ENCODE measurements at regions not wholly inside any gene's neighbourhood (a gene's known extent, or its start where the extent isn't known, plus 50 kb on each side); places are given as distances from the start of the nearest gene placed in this dataset.

GRCh38 chr1:168811176-168811575, 82.2 kb upstream of the DPT start:
- Histone ChIP-seq H3K9ac (ENCODE audit: low read depth, low read length) (no peak overlapping the region), H3K4me1 (ENCODE audit: insufficient read depth, low read length) (no peaks in the 10 kb centered on the region), H2AFZ (ENCODE audit: low read depth, low read length) (no peak overlapping the region), H3K27ac (ENCODE audit: low read length) (no peak overlapping the region), H3K4me2 (ENCODE audit: insufficient read depth, low read length) (no peak overlapping the region), H3K27me3 (ENCODE audit: insufficient read depth, low read length, poor library complexity) (peaks cover 4% of the 10 kb centered on the region), H4K20me1 (ENCODE audit: insufficient read depth, low read length) (no peaks in the 10 kb centered on the region), H3K36me3 (ENCODE audit: insufficient read depth, low read length) (no peaks in the 10 kb centered on the region), H3K9me3 (ENCODE audit: insufficient read depth, low read length, severe bottlenecking) (no peaks in the 10 kb centered on the region), H3K4me3 (ENCODE audit: low read depth in 1 of 2, low read length in 2 of 2) (no peak overlapping the region), H3K79me2 (ENCODE audit: insufficient read depth, low read length) (no peaks in the 10 kb centered on the region)
- no peak for TF ChIP-seq EZH2 (IDR thresholded peaks at IDR 0.05; ENCODE audit: borderline replicate concordance, low read depth, low read length, severe bottlenecking)
- TF ChIP-seq, protein P1, sequence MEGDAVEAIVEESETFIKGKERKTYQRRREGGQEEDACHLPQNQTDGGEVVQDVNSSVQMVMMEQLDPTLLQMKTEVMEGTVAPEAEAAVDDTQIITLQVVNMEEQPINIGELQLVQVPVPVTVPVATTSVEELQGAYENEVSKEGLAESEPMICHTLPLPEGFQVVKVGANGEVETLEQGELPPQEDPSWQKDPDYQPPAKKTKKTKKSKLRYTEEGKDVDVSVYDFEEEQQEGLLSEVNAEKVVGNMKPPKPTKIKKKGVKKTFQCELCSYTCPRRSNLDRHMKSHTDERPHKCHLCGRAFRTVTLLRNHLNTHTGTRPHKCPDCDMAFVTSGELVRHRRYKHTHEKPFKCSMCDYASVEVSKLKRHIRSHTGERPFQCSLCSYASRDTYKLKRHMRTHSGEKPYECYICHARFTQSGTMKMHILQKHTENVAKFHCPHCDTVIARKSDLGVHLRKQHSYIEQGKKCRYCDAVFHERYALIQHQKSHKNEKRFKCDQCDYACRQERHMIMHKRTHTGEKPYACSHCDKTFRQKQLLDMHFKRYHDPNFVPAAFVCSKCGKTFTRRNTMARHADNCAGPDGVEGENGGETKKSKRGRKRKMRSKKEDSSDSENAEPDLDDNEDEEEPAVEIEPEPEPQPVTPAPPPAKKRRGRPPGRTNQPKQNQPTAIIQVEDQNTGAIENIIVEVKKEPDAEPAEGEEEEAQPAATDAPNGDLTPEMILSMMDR (IDR thresholded peaks at IDR 0.05; ENCODE audit: borderline replicate concordance, extremely low read depth, low read length, poor library complexity, severe bottlenecking): no peak
- DNase-seq: no peak
- ATAC-seq (ENCODE audit: insufficient read depth, low read depth): no peak

DNA sequence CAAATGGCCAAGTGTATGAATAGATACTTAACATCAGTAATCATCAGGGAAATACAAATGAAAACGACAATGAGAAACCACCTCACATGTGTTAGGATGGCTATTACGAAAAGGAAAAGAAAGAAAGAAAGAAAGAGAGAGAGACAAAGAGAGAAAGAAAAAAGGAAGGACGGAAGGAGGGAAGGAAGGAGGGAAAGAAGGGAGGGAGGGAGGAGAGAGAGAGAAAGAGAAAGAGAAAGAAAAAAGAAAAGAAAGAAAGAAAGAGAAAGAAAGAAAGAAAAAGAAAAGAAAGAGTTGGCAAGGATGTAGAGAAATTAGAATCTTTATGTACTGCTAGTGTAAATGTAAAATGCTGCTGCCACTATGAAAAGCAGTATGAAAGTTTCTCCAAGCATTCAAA, 90.7 kb upstream of the DPT start:
- no peaks in the 10 kb centered on the region for H3K36me3 ChIP-seq (ENCODE audit: insufficient read depth, low read length)
- TF ChIP-seq, protein P1 (IDR thresholded peaks at IDR 0.05; ENCODE audit: borderline replicate concordance, extremely low read depth, low read length, poor library complexity, severe bottlenecking): no peak
- TF ChIP-seq EZH2 (IDR thresholded peaks at IDR 0.05; ENCODE audit: borderline replicate concordance, low read depth, low read length, severe bottlenecking): no peak
- H3K4me2 ChIP-seq (ENCODE audit: insufficient read depth, low read length): no peak overlapping the region
- no peak overlapping the region for H3K27ac ChIP-seq (ENCODE audit: low read length)
- H3K4me1 ChIP-seq (ENCODE audit: insufficient read depth, low read length): no peaks in the 10 kb centered on the region
- DNase-seq (no peak), ATAC-seq (ENCODE audit: insufficient read depth, low read depth) (no peak)
- H3K9ac ChIP-seq (ENCODE audit: low read depth, low read length): no peak overlapping the region
- no peaks in the 10 kb centered on the region for H4K20me1 ChIP-seq (ENCODE audit: insufficient read depth, low read length)
- no peaks in the 10 kb centered on the region for H3K9me3 ChIP-seq (ENCODE audit: insufficient read depth, low read length, severe bottlenecking)
- peaks cover 3% of the 10 kb centered on the region for H3K27me3 ChIP-seq (ENCODE audit: insufficient read depth, low read length, poor library complexity)
- H3K79me2 ChIP-seq (ENCODE audit: insufficient read depth, low read length): no peaks in the 10 kb centered on the region
- no peak overlapping the region for H3K4me3 ChIP-seq (ENCODE audit: low read depth in 1 of 2, low read length in 2 of 2)
- H2AFZ ChIP-seq (ENCODE audit: low read depth, low read length): no peak overlapping the region

DNA sequence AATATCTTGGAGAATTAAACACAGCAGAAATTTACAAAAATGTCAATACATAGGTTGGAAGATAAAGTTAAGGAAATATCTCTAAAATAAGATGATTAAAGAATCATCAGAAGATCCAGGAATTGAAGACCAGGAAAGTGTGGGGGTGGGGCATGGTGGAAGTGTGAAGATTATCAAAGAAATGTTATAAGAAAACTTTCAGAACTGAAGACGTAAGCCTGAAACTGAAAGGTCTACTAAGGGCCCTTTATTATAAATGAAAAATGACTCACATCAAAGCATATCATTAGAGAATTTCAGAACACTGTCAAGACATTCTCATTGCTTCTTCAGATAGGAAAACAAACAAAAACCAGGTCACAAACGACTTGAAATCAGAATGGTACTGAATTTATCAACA, 92.4 kb upstream of the DPT start:
- Histone ChIP-seq H3K4me3 (ENCODE audit: low read depth in 1 of 2, low read length in 2 of 2) (no peak overlapping the region), H2AFZ (ENCODE audit: low read depth, low read length) (no peak overlapping the region), H3K9me3 (ENCODE audit: insufficient read depth, low read length, severe bottlenecking) (no peaks in the 10 kb centered on the region), H4K20me1 (ENCODE audit: insufficient read depth, low read length) (no peaks in the 10 kb centered on the region), H3K9ac (ENCODE audit: low read depth, low read length) (no peak overlapping the region), H3K36me3 (ENCODE audit: insufficient read depth, low read length) (no peaks in the 10 kb centered on the region), H3K27me3 (ENCODE audit: insufficient read depth, low read length, poor library complexity) (peaks cover 3% of the 10 kb centered on the region), H3K4me2 (ENCODE audit: insufficient read depth, low read length) (no peak overlapping the region), H3K4me1 (ENCODE audit: insufficient read depth, low read length) (no peaks in the 10 kb centered on the region), H3K27ac (ENCODE audit: low read length) (no peak overlapping the region), H3K79me2 (ENCODE audit: insufficient read depth, low read length) (no peaks in the 10 kb centered on the region)
- TF ChIP-seq, protein P1 (IDR thresholded peaks at IDR 0.05; ENCODE audit: borderline replicate concordance, extremely low read depth, low read length, poor library complexity, severe bottlenecking): no peak
- TF ChIP-seq EZH2 (IDR thresholded peaks at IDR 0.05; ENCODE audit: borderline replicate concordance, low read depth, low read length, severe bottlenecking): no peak
- DNase-seq (no peak), ATAC-seq (ENCODE audit: insufficient read depth, low read depth) (no peak)

- DNase-seq: no peak
- Histone ChIP-seq H2AFZ (ENCODE audit: low read depth, low read length) (no peak overlapping the region), H3K4me1 (ENCODE audit: insufficient read depth, low read length) (no peaks in the 10 kb centered on the region), H3K9me3 (ENCODE audit: insufficient read depth, low read length, severe bottlenecking) (no peaks in the 10 kb centered on the region), H4K20me1 (ENCODE audit: insufficient read depth, low read length) (no peaks in the 10 kb centered on the region), H3K79me2 (ENCODE audit: insufficient read depth, low read length) (no peaks in the 10 kb centered on the region), H3K27me3 (ENCODE audit: insufficient read depth, low read length, poor library complexity) (peaks cover 3% of the 10 kb centered on the region), H3K9ac (ENCODE audit: low read depth, low read length) (no peak overlapping the region), H3K4me2 (ENCODE audit: insufficient read depth, low read length) (no peak overlapping the region), H3K4me3 (ENCODE audit: low read depth in 1 of 2, low read length in 2 of 2) (no peak overlapping the region), H3K36me3 (ENCODE audit: insufficient read depth, low read length) (no peaks in the 10 kb centered on the region), H3K27ac (ENCODE audit: low read length) (no peak overlapping the region)
- TF ChIP-seq EZH2 (IDR thresholded peaks at IDR 0.05; ENCODE audit: borderline replicate concordance, low read depth, low read length, severe bottlenecking): no peak
- TF ChIP-seq, protein P1 (IDR thresholded peaks at IDR 0.05; ENCODE audit: borderline replicate concordance, extremely low read depth, low read length, poor library complexity, severe bottlenecking): no peak
- ATAC-seq (ENCODE audit: insufficient read depth, low read depth): no peak
Measured at GRCh38 chr1:168822911-168823310, 93.9 kb upstream of the DPT start.
